ENCODE measurements at regions not wholly inside any gene's neighbourhood (a gene's known extent, or its start where the extent isn't known, plus 50 kb on each side); places are given as distances from the start of the nearest gene placed in this dataset.

DNA sequence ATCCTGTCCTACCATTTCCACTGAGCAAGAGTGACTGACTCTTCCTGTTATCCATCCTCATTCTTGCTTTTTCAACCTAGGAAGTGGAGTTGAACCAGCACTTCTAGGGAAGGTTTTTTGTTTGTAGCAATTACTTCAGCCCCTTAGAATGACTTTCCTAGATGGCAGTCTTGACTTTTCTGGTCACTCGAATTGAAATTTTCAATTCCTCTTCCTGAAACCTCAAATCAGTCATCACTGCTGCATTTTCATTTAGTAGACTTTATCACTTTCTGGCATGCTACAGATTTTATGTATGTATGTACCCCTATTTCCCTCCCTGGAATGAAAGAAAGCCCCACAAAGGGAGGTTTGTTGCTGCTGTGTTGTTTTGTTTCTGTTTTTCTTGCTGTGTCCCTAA, 915.9 kb downstream of the PCDH17 start:
- POLR2A ChIA-PET = no interaction called here
- CTCF ChIA-PET = no interaction called here
- H3K4me3 ChIP-seq (ENCODE audit: low read depth, low read length) = no peak overlapping the region

GRCh38 chr13:58566176-58566575, 934.6 kb downstream of the PCDH17 start:
- H3K36me3 ChIP-seq (ENCODE audit: control insufficient read depth in 2 of 2, insufficient read depth in 1 of 2, low read length in 2 of 2) = no peaks in the 10 kb centered on the region
- TF ChIP-seq ZNF76 (tag by site-specific recombination; IDR thresholded peaks at IDR 0.05; ENCODE audit: borderline replicate concordance, low read depth) (no peak), ZNF169 (tag by site-specific recombination; IDR thresholded peaks at IDR 0.05) (no peak), ZNF10 (tag by site-specific recombination; IDR thresholded peaks at IDR 0.05) (no peak), ZFHX2 (tag by site-specific recombination; conservative IDR thresholded peaks at IDR 0.05) (no peak), ZNF654 (tag by site-specific recombination; IDR thresholded peaks at IDR 0.05; ENCODE audit: low read depth) (no peak), GLIS2 (tag by site-specific recombination; IDR thresholded peaks at IDR 0.05) (no peak), ZNF692 (tag by site-specific recombination; IDR thresholded peaks at IDR 0.05) (no peak), BCL11A (tag by site-specific recombination; IDR thresholded peaks at IDR 0.05; ENCODE audit: low read depth) (no peak), ZNF560 (tag by site-specific recombination; IDR thresholded peaks at IDR 0.05; ENCODE audit: borderline replicate concordance) (no peak), ZNF529 (tag by site-specific recombination; IDR thresholded peaks at IDR 0.05; ENCODE audit: insufficient replicate concordance) (no peak), ZSCAN18 (tag by site-specific recombination; IDR thresholded peaks at IDR 0.05) (no peak)
- TF ChIP-seq, protein P1, sequence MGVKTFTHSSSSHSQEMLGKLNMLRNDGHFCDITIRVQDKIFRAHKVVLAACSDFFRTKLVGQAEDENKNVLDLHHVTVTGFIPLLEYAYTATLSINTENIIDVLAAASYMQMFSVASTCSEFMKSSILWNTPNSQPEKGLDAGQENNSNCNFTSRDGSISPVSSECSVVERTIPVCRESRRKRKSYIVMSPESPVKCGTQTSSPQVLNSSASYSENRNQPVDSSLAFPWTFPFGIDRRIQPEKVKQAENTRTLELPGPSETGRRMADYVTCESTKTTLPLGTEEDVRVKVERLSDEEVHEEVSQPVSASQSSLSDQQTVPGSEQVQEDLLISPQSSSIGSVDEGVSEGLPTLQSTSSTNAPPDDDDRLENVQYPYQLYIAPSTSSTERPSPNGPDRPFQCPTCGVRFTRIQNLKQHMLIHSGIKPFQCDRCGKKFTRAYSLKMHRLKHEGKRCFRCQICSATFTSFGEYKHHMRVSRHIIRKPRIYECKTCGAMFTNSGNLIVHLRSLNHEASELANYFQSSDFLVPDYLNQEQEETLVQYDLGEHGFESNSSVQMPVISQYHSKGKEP (tag by site-specific recombination; IDR thresholded peaks at IDR 0.05) = no peak
- H3K9me3 ChIP-seq (ENCODE audit: control insufficient read depth, insufficient read depth, low read depth, low read length) = no peaks in the 10 kb centered on the region
- ChIA-PET POLR2A (no interaction called here), CTCF (no interaction called here)
- no peak overlapping the region for H3K4me3 ChIP-seq (ENCODE audit: low read depth, low read length)
- no peaks in the 10 kb centered on the region for H3K4me1 ChIP-seq (ENCODE audit: control insufficient read depth, insufficient read depth, low read length)
- H3K27ac ChIP-seq (ENCODE audit: extremely low read depth, low read depth, low read length) = no peak overlapping the region

More for the DNA sequence above, 915.9 kb downstream of the PCDH17 start:
- Histone ChIP-seq H3K9me3 (ENCODE audit: control insufficient read depth, insufficient read depth, low read depth, low read length) (no peaks in the 10 kb centered on the region), H3K36me3 (ENCODE audit: control insufficient read depth in 2 of 2, insufficient read depth in 1 of 2, low read length in 2 of 2) (no peaks in the 10 kb centered on the region), H3K4me1 (ENCODE audit: control insufficient read depth, insufficient read depth, low read length) (no peaks in the 10 kb centered on the region), H3K27ac (ENCODE audit: extremely low read depth, low read depth, low read length) (no peak overlapping the region)
- no peak for TF ChIP-seq GLI2 (tag by site-specific recombination; IDR thresholded peaks at IDR 0.05; ENCODE audit: borderline replicate concordance, low read depth)
- TF ChIP-seq ZNF843 (tag by site-specific recombination; IDR thresholded peaks at IDR 0.05) = no peak
- TF ChIP-seq IKZF3 (tag by site-specific recombination; IDR thresholded peaks at IDR 0.05) = no peak
- no peak for TF ChIP-seq ZNF510 (tag by site-specific recombination; IDR thresholded peaks at IDR 0.05; ENCODE audit: insufficient replicate concordance)
- TF ChIP-seq ZBTB11 (tag by site-specific recombination; conservative IDR thresholded peaks at IDR 0.05; ENCODE audit: low read depth) = no peak
- no peak for TF ChIP-seq ZNF571 (tag by site-specific recombination; IDR thresholded peaks at IDR 0.05)
- no peak for TF ChIP-seq ZNF48 (tag by site-specific recombination; IDR thresholded peaks at IDR 0.05)
- no peak for TF ChIP-seq SP7 (tag by site-specific recombination; IDR thresholded peaks at IDR 0.05)
- no peak for TF ChIP-seq ZNF398 (tag by site-specific recombination; IDR thresholded peaks at IDR 0.05)
- TF ChIP-seq GLIS1 (tag by site-specific recombination; IDR thresholded peaks at IDR 0.05) = no peak

Measured in HEK293 (cell line).